IMR-90 (cell line): ENCODE measurements at regions not wholly inside any gene's neighbourhood (a gene's known extent, or its start where the extent isn't known, plus 50 kb on each side); places are given as distances from the start of the nearest gene placed in this dataset.

Source experiments
- ATAC-seq: fragments of 200-7000 bp; cut with Tn5 transposase; 2 replicates; pipeline ENCODE4 v1.9.1; 2020; ENCODE audit warnings: low read depth, mild to moderate bottlenecking, moderate library complexity
- BruUV-seq: library from RNA; stranded (reverse); fragments of 400-500 nt; replicated peaks from 2 replicates; lab custom pipeline; 2021; lab: Mats Ljungman, UMichigan
- CTCF ChIA-PET: fragments of 300-600 bp; formaldehyde crosslinking; extraction: SDS; loops from one replicate; lab custom pipeline; 2021; ENCODE audit warnings: antibody characterized with exemption; lab: Yijun Ruan, JAX
- POLR2A ChIA-PET: fragments of 300-600 bp; sonication (Branson Sonifier 250); formaldehyde crosslinking; loops from one replicate; lab custom pipeline; 2022; ENCODE audit warnings: antibody characterized with exemption; ENCODE audit not compliant: unreplicated experiment; lab: Charles Lee
- DNase-seq: peaks from one replicate; pipeline ENCODE4 v3.0.0; 2013
- H2AFZ ChIP-seq: replicated peaks from 2 replicates; pipeline ENCODE3; 2013; ENCODE audit warnings: low read length, mild to moderate bottlenecking; ENCODE audit not compliant: poor library complexity
- H2AK5ac ChIP-seq: 2 replicates; pipeline ENCODE4 v1.6.1; 2013; ENCODE audit warnings: low read depth, low read length, inconsistent platforms
- H2AK9ac ChIP-seq: replicated peaks from 2 replicates; pipeline ENCODE3; 2013; ENCODE audit warnings: mild to moderate bottlenecking, low read depth, low read length, moderate library complexity; ENCODE audit not compliant: poor library complexity
- H2BK120ac ChIP-seq: 2 replicates; pipeline ENCODE4 v1.6.1; 2013; ENCODE audit warnings: low read depth, low read length, inconsistent platforms
- H2BK15ac ChIP-seq: 3 replicates; pipeline ENCODE4 v1.6.1; 2013; ENCODE audit warnings: low read depth, low read length, inconsistent platforms
- H2BK20ac ChIP-seq: 2 replicates; pipeline ENCODE4 v1.6.1; 2013; ENCODE audit warnings: low read depth, mild to moderate bottlenecking, inconsistent platforms, low read length, moderate library complexity
- H2BK5ac ChIP-seq: 2 replicates; pipeline ENCODE4 v1.6.1; 2013; ENCODE audit warnings: mild to moderate bottlenecking, low read depth, low read length, inconsistent platforms; ENCODE audit not compliant: poor library complexity, severe bottlenecking
- H3K14ac ChIP-seq: replicated peaks from 2 replicates; pipeline ENCODE4 v1.6.1; 2013; ENCODE audit warnings: low read depth, low read length, inconsistent platforms
- H3K18ac ChIP-seq: 2 replicates; pipeline ENCODE4 v1.6.1; 2013; ENCODE audit warnings: low read depth, low read length, control low read depth
- H3K23ac ChIP-seq: 2 replicates; pipeline ENCODE4 v1.6.1; 2013; ENCODE audit warnings: low read depth, low read length, inconsistent platforms
- H3K27ac ChIP-seq: 2 replicates; pipeline ENCODE4 v1.5.1; 2013; ENCODE audit warnings: mild to moderate bottlenecking, control low read depth, low read length; ENCODE audit not compliant: insufficient read depth
- H3K27me3 ChIP-seq: 2 replicates; pipeline ENCODE4 v1.6.1; 2013; ENCODE audit warnings: low read length; ENCODE audit not compliant: control insufficient read depth, insufficient read depth
- H3K36me3 ChIP-seq: 2 replicates; pipeline ENCODE4 v1.6.1; 2013; ENCODE audit warnings: low read length, mixed read lengths; ENCODE audit not compliant: control insufficient read depth, insufficient read depth
- H3K4ac ChIP-seq: 2 replicates; pipeline ENCODE4 v1.6.1; 2013; ENCODE audit warnings: low read depth, low read length, inconsistent platforms
- H3K4me1 ChIP-seq: 2 replicates; pipeline ENCODE4 v1.6.1; 2013; ENCODE audit warnings: low read length, mixed read lengths; ENCODE audit not compliant: control insufficient read depth, insufficient read depth
- H3K4me2 ChIP-seq: 2 replicates; pipeline ENCODE4 v1.6.1; 2013; ENCODE audit warnings: low read depth, mild to moderate bottlenecking, control low read depth, low read length, moderate library complexity
- H3K4me3 ChIP-seq: 2 replicates; pipeline ENCODE4 v1.5.1; 2013; ENCODE audit warnings: low read depth, mild to moderate bottlenecking, control low read depth, low read length, moderate library complexity; ENCODE audit not compliant: insufficient read depth
- H3K56ac ChIP-seq: 2 replicates; pipeline ENCODE4 v1.6.1; 2013; ENCODE audit warnings: low read length, inconsistent platforms; ENCODE audit not compliant: insufficient read depth; ENCODE audit errors: extremely low read depth
- H3K79me1 ChIP-seq, 2 experiments: 2 replicates each; pipeline ENCODE4 v1.6.1; 2013; ENCODE audit warnings: low read length in 2 of 2, inconsistent platforms in 1 of 2, low read depth in 1 of 2
- H3K9ac ChIP-seq: 2 replicates; pipeline ENCODE4 v1.6.1; 2013; ENCODE audit warnings: low read depth, low read length, control low read depth
- H3K9me1 ChIP-seq: 2 replicates; pipeline ENCODE4 v1.6.1; 2013; ENCODE audit warnings: low read length, inconsistent platforms; ENCODE audit not compliant: insufficient read depth
- H3K9me3 ChIP-seq: 2 replicates; pipeline ENCODE4 v1.6.1; 2013; ENCODE audit warnings: low read length; ENCODE audit not compliant: control insufficient read depth, insufficient read depth
- H4K20me1 ChIP-seq: 2 replicates; pipeline ENCODE4 v1.6.1; 2013; ENCODE audit warnings: low read length, inconsistent platforms; ENCODE audit not compliant: insufficient read depth
- H4K5ac ChIP-seq: 2 replicates; pipeline ENCODE4 v1.6.1; 2013; ENCODE audit warnings: mild to moderate bottlenecking, low read depth, low read length, control low read depth
- H4K8ac ChIP-seq, 2 experiments: 2 replicates each; pipeline ENCODE4 v1.6.1; 2013; ENCODE audit warnings: low read depth in 2 of 2, low read length in 2 of 2, control low read depth in 1 of 2, inconsistent platforms in 1 of 2
- H4K91ac ChIP-seq: 2 replicates; pipeline ENCODE4 v1.6.1; 2013; ENCODE audit warnings: low read depth, low read length, inconsistent platforms; ENCODE audit not compliant: insufficient read depth
- BHLHE40 ChIP-seq: fragments of 150-350 bp; IDR thresholded peaks from 2 replicates; pipeline ENCODE4 v1.6.1; 2016; ENCODE audit warnings: mild to moderate bottlenecking, low read depth, low read length
- CEBPB ChIP-seq: IDR thresholded peaks from 2 replicates; pipeline ENCODE4 v1.6.1; 2012; ENCODE audit warnings: low read depth, low read length, improper control_type of control experiment
- CHD1 ChIP-seq: IDR thresholded peaks from 2 replicates; pipeline ENCODE4 v1.6.1; 2012; ENCODE audit warnings: low read depth, low read length, improper control_type of control experiment
- FOS ChIP-seq: fragments of 150-350 bp; IDR thresholded peaks from 2 replicates; pipeline ENCODE4 v1.6.1; 2016; ENCODE audit warnings: low read depth, low read length
- MAFK ChIP-seq: IDR thresholded peaks from 2 replicates; pipeline ENCODE4 v1.6.1; 2012; ENCODE audit warnings: low read depth, low read length, improper control_type of control experiment
- MXI1 ChIP-seq: IDR thresholded peaks from 2 replicates; pipeline ENCODE4 v1.6.1; 2012; ENCODE audit warnings: low read depth, mild to moderate bottlenecking, low read length, moderate library complexity, borderline replicate concordance
- NFE2L2 ChIP-seq: fragments of 150-350 bp; IDR thresholded peaks from 2 replicates; pipeline ENCODE4 v1.6.1; 2016; ENCODE audit warnings: low read depth, mild to moderate bottlenecking, low read length
- POLR2A ChIP-seq: IDR thresholded peaks from 2 replicates; pipeline ENCODE4 v1.6.1; 2012; ENCODE audit warnings: mild to moderate bottlenecking, low read depth, low read length
- RAD21 ChIP-seq: IDR thresholded peaks from 2 replicates; pipeline ENCODE4 v1.6.1; 2012; ENCODE audit warnings: low read length, improper control_type of control experiment
- RCOR1 ChIP-seq: IDR thresholded peaks from 2 replicates; pipeline ENCODE4 v1.6.1; 2012; ENCODE audit warnings: mild to moderate bottlenecking, low read length, improper control_type of control experiment; ENCODE audit not compliant: insufficient replicate concordance
- RFX5 ChIP-seq: IDR thresholded peaks from 2 replicates; pipeline ENCODE4 v1.8.0; 2012; ENCODE audit warnings: low read depth, mild to moderate bottlenecking, low read length, moderate library complexity
- SMC3 ChIP-seq: fragments of 150-350 bp; IDR thresholded peaks from 2 replicates; pipeline ENCODE4 v1.6.1; 2016; ENCODE audit warnings: low read depth, mild to moderate bottlenecking, antibody characterized with exemption, low read length, moderate library complexity
- WGBS, 2 experiments: methylation state at CpG; one replicate each; pipeline versions ENCODE4 v1.1.5 to v1.1.7; 2013; ENCODE audit warnings: missing lambda C conversion rate in 2 of 2; ENCODE audit not compliant: insufficient read length in 1 of 2; ENCODE audit errors: extremely low coverage in 2 of 2; 5-methylcytosine and 5-hydroxymethylcytosine counted together
- dilution Hi-C: fragments of 300-500 bp; cut with HindIII; formaldehyde crosslinking; loops from one replicate; pipeline ENCODE4 v1.14.3; 2018; ENCODE audit warnings: low sequenced_read_pairs; ENCODE audit not compliant: unreplicated experiment
- in situ Hi-C: fragments of 300-500 bp; cut with MboI; formaldehyde crosslinking; loops from 3 replicates; pipeline ENCODE4 v1.14.3; 2019; ENCODE audit warnings: low sequenced_read_pairs, inconsistent platforms, mixed read lengths
- intact Hi-C: fragments of 100-400 bp; cut with micrococcal nuclease; formaldehyde crosslinking; loops from 2 replicates; pipeline ENCODE4 v1.10.0; 2022
- TF ChIP-seq, protein P1 (sequence below): conservative IDR thresholded peaks from 2 replicates; pipeline ENCODE4 v1.5.1; 2012; ENCODE audit warnings: mild to moderate bottlenecking, low read depth, low read length, improper control_type of control experiment
- TF ChIP-seq, protein P2 (sequence below): fragments of 150-350 bp; IDR thresholded peaks from 2 replicates; pipeline ENCODE4 v1.6.1; 2016; ENCODE audit warnings: low read depth, mild to moderate bottlenecking, low read length, moderate library complexity, borderline replicate concordance
- TF ChIP-seq, protein P3 (sequence below): fragments of 150-350 bp; IDR thresholded peaks from 2 replicates; pipeline ENCODE4 v1.6.1; 2017; ENCODE audit warnings: mild to moderate bottlenecking, antibody characterized with exemption, low read length, low read depth

DNA sequence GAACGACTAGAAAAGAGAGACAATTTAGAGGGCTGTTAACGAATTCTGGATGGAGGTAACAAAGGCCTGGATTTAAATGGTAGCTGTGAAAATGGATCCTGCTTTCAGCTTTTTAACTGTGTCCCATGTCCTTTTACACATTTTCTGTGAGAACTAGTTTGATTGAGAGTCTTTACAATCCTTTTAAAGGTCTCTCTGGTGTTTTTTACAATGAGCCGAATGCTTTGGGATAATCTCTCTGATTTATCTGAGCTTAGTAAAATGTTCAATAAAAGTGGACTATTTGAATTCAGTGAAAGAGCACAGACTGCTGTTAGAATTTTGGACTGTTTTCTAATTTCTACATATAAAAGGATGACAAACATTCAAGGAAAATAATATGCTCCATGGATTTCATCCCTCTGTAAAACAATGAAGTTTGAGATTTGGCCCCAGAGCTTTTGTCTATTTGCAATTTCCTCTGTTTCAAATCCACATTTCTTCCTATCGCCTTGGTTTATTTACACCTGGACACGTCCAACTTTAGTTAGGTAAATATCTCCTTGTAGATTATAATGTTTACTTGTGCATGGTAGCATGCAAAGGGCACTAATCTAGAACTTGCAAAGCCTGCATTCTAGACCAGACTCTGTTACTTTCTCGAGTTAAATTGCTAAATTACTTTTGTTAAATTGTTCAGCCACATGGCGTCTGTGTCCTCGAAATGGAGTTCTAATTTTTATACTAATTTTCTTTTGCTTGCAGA, 871.0 kb upstream of the CITED2 start:
- no peak overlapping the region for H2BK5ac ChIP-seq
- H2AFZ ChIP-seq: no peak overlapping the region
- H3K23ac ChIP-seq: no peak overlapping the region
- H2BK120ac ChIP-seq: no peak overlapping the region
- TF ChIP-seq NFE2L2: no peak
- TF ChIP-seq POLR2A: no peak
- TF ChIP-seq RAD21: no peak
- TF ChIP-seq MXI1: no peak
- no peak for TF ChIP-seq CEBPB
- no peak for TF ChIP-seq SMC3
- TF ChIP-seq RCOR1: no peak
- no peak for TF ChIP-seq MAFK
- no peak for TF ChIP-seq RFX5
- TF ChIP-seq CHD1: no peak
- no peak for TF ChIP-seq BHLHE40
- TF ChIP-seq, protein P1, sequence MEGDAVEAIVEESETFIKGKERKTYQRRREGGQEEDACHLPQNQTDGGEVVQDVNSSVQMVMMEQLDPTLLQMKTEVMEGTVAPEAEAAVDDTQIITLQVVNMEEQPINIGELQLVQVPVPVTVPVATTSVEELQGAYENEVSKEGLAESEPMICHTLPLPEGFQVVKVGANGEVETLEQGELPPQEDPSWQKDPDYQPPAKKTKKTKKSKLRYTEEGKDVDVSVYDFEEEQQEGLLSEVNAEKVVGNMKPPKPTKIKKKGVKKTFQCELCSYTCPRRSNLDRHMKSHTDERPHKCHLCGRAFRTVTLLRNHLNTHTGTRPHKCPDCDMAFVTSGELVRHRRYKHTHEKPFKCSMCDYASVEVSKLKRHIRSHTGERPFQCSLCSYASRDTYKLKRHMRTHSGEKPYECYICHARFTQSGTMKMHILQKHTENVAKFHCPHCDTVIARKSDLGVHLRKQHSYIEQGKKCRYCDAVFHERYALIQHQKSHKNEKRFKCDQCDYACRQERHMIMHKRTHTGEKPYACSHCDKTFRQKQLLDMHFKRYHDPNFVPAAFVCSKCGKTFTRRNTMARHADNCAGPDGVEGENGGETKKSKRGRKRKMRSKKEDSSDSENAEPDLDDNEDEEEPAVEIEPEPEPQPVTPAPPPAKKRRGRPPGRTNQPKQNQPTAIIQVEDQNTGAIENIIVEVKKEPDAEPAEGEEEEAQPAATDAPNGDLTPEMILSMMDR: no peak
- TF ChIP-seq FOS: no peak
- TF ChIP-seq, protein P2, sequence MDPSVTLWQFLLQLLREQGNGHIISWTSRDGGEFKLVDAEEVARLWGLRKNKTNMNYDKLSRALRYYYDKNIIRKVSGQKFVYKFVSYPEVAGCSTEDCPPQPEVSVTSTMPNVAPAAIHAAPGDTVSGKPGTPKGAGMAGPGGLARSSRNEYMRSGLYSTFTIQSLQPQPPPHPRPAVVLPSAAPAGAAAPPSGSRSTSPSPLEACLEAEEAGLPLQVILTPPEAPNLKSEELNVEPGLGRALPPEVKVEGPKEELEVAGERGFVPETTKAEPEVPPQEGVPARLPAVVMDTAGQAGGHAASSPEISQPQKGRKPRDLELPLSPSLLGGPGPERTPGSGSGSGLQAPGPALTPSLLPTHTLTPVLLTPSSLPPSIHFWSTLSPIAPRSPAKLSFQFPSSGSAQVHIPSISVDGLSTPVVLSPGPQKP: no peak
- TF ChIP-seq, protein P3, sequence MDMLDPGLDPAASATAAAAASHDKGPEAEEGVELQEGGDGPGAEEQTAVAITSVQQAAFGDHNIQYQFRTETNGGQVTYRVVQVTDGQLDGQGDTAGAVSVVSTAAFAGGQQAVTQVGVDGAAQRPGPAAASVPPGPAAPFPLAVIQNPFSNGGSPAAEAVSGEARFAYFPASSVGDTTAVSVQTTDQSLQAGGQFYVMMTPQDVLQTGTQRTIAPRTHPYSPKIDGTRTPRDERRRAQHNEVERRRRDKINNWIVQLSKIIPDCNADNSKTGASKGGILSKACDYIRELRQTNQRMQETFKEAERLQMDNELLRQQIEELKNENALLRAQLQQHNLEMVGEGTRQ: no peak
- no peak overlapping the region for H3K27ac ChIP-seq
- no peak overlapping the region for H4K5ac ChIP-seq
- intact Hi-C loops (no loop called here), in situ Hi-C loops (no loop called here), dilution Hi-C loops (no loop called here)
- H3K18ac ChIP-seq: no peak overlapping the region
- no peak overlapping the region for H2BK20ac ChIP-seq
- H3K4ac ChIP-seq: no peak overlapping the region
- no peak for ATAC-seq
- no peak overlapping the region for H3K9ac ChIP-seq
- DNase-seq: no peak
- ChIA-PET CTCF (interaction anchor here (0.6 to 0.7 kb wide), 2 partner anchors 118 to 1259 kb away, joined by 3 read pairs; no protein-coding TSS in a partner anchor), POLR2A (no interaction called here)
- no peaks in the 10 kb centered on the region for H3K9me3 ChIP-seq
- no peak overlapping the region for H2AK9ac ChIP-seq
- no peaks in the 10 kb centered on the region for H3K4me1 ChIP-seq
- no peak overlapping the region for H2AK5ac ChIP-seq
- no peak overlapping the region for H2BK15ac ChIP-seq
- H3K4me2 ChIP-seq: no peak overlapping the region
- no CpG with 5 or more reads among the region's 8 CpGs for WGBS, 2 experiments
- H4K20me1 ChIP-seq: no peaks in the 10 kb centered on the region
- H3K4me3 ChIP-seq: no peak overlapping the region
- no peak overlapping the region for H3K56ac ChIP-seq
- no peak overlapping the region for H3K14ac ChIP-seq
- H4K8ac ChIP-seq: no peak overlapping the region
- H4K91ac ChIP-seq: no peak overlapping the region
- no peaks in the 10 kb centered on the region for H3K36me3 ChIP-seq
- no peaks in the 10 kb centered on the region for H3K27me3 ChIP-seq
- H3K79me1 ChIP-seq: no peaks in the 10 kb centered on the region
- BruUV-seq: no TSS peak
- H3K9me1 ChIP-seq: no peaks in the 10 kb centered on the region
